Liver (tissue), 8 donors: ENCODE measurements at regions not wholly inside any gene's neighbourhood (a gene's known extent, or its start where the extent isn't known, plus 50 kb on each side); places are given as distances from the start of the nearest gene placed in this dataset.

Experiments used
- DNase-seq: peaks from one replicate; pipeline ENCODE4 v3.0.0-alpha.2; 2017; ENCODE audit warnings: low spot score
- H3K27ac ChIP-seq, 2 donors: one replicate each; pipeline ENCODE4 v1.7.0; 2013; ENCODE audit warnings: inconsistent platforms in 2 of 2, low read length in 2 of 2, control low read depth in 1 of 2, low read depth in 1 of 2, mild to moderate bottlenecking in 1 of 2
- H3K27me3 ChIP-seq, 4 donors: one replicate each; pipeline versions ENCODE4 v1.6.1 to v1.7.0; 2013; ENCODE audit warnings: low read length in 3 of 4, inconsistent platforms in 1 of 4, mild to moderate bottlenecking in 1 of 4, moderate library complexity in 1 of 4; ENCODE audit not compliant: control insufficient read depth in 4 of 4, insufficient read depth in 4 of 4
- H3K36me3 ChIP-seq, 4 donors: one replicate each; pipeline versions ENCODE4 v1.6.1 to v1.7.0; 2013; ENCODE audit warnings: low read length in 3 of 4, mild to moderate bottlenecking in 3 of 4, low read depth in 1 of 4, moderate library complexity in 1 of 4; ENCODE audit not compliant: control insufficient read depth in 4 of 4, insufficient read depth in 3 of 4
- H3K4me1 ChIP-seq, 4 donors: one replicate each; pipeline versions ENCODE4 v1.6.1 to v1.7.0; 2013; ENCODE audit warnings: low read length in 3 of 4, mild to moderate bottlenecking in 3 of 4, moderate library complexity in 1 of 4; ENCODE audit not compliant: control insufficient read depth in 4 of 4, insufficient read depth in 4 of 4
- H3K4me3 ChIP-seq, 3 donors: one replicate each; pipeline versions ENCODE4 v1.6.1 to v1.7.0; 2013; ENCODE audit warnings: low read length in 3 of 3, control low read depth in 1 of 3, low read depth in 1 of 3, mild to moderate bottlenecking in 1 of 3
- H3K9ac ChIP-seq, 2 donors: one replicate each; pipeline ENCODE4 v1.7.0; 2013; ENCODE audit warnings: low read length in 2 of 2, mild to moderate bottlenecking in 2 of 2, moderate library complexity in 2 of 2, control low read depth in 1 of 2, low read depth in 1 of 2
- H3K9me3 ChIP-seq, 4 donors: one replicate each; pipeline versions ENCODE4 v1.6.1 to v1.7.0; 2013; ENCODE audit warnings: low read length in 3 of 4; ENCODE audit not compliant: control insufficient read depth in 4 of 4
- ATF3 ChIP-seq: IDR thresholded peaks from 2 replicates; pipeline ENCODE4 v1.6.1; 2016; ENCODE audit warnings: antibody characterized with exemption
- EGR1 ChIP-seq, 2 donors: IDR thresholded peaks; 2 replicates each; pipeline ENCODE4 v1.6.1; 2016 to 2018; ENCODE audit warnings: antibody characterized with exemption in 2 of 2, low read depth in 2 of 2
- FOXA1 ChIP-seq: IDR thresholded peaks from 2 replicates; pipeline ENCODE4 v1.6.1; 2016; ENCODE audit warnings: antibody characterized with exemption
- FOXA2 ChIP-seq: IDR thresholded peaks from 2 replicates; pipeline ENCODE4 v1.6.1; 2016; ENCODE audit warnings: antibody characterized with exemption
- GABPA ChIP-seq, 2 donors: IDR thresholded peaks in 1 of 2; conservative IDR thresholded peaks in 1 of 2; 2 replicates each; pipeline ENCODE4 v1.6.1; 2016; ENCODE audit warnings: antibody characterized with exemption in 2 of 2, mild to moderate bottlenecking in 1 of 2, moderate library complexity in 1 of 2
- HNF4A ChIP-seq, 2 donors: conservative IDR thresholded peaks; 2 replicates each; pipeline ENCODE4 v1.6.1; 2016; ENCODE audit warnings: antibody characterized with exemption in 2 of 2, mild to moderate bottlenecking in 2 of 2
- HNF4G ChIP-seq: IDR thresholded peaks from 2 replicates; pipeline ENCODE4 v1.6.1; 2016; ENCODE audit warnings: antibody characterized with exemption
- JUND ChIP-seq, 2 donors: IDR thresholded peaks; 2 replicates each; pipeline ENCODE4 v1.6.1; 2016; ENCODE audit warnings: antibody characterized with exemption in 2 of 2
- MAX ChIP-seq: IDR thresholded peaks from 2 replicates; pipeline ENCODE4 v1.6.1; 2016; ENCODE audit warnings: antibody characterized with exemption
- NR2F2 ChIP-seq: IDR thresholded peaks from 2 replicates; pipeline ENCODE4 v1.6.1; 2016; ENCODE audit warnings: antibody characterized with exemption
- RAD21 ChIP-seq, 2 donors: IDR thresholded peaks; 2 replicates each; pipeline ENCODE4 v1.6.1; 2016; ENCODE audit warnings: antibody characterized with exemption in 2 of 2, mild to moderate bottlenecking in 2 of 2
- REST ChIP-seq: IDR thresholded peaks from 2 replicates; pipeline ENCODE4 v1.6.1; 2016; ENCODE audit warnings: antibody characterized with exemption, mild to moderate bottlenecking
- TAF1 ChIP-seq: conservative IDR thresholded peaks from 2 replicates; pipeline ENCODE4 v1.6.1; 2016; ENCODE audit warnings: antibody characterized with exemption, mild to moderate bottlenecking
- YY1 ChIP-seq: IDR thresholded peaks from 2 replicates; pipeline ENCODE4 v1.6.1; 2016; ENCODE audit warnings: antibody characterized with exemption, mild to moderate bottlenecking
- ZBTB33 ChIP-seq: IDR thresholded peaks from 2 replicates; pipeline ENCODE4 v1.6.1; 2016; ENCODE audit warnings: antibody characterized with exemption
- WGBS: extraction: QIAGEN DNeasy Blood & Tissue Kit; methylation state at CpG from one replicate; pipeline ENCODE4 v1.1.7; 2013; 5-methylcytosine and 5-hydroxymethylcytosine counted together
- TF ChIP-seq, protein P1 (sequence below): fragments of 150-350 bp; IDR thresholded peaks from 2 replicates; pipeline ENCODE4 v1.5.1; 2017; ENCODE audit warnings: improper control_type of control experiment, low read depth, low read length; ENCODE audit not compliant: missing input control
- donor health status: healthy.
- donor health status: healthy.
- donor health status: healthy.
- donor health status: healthy.
- donor health status: healthy.

DNA sequence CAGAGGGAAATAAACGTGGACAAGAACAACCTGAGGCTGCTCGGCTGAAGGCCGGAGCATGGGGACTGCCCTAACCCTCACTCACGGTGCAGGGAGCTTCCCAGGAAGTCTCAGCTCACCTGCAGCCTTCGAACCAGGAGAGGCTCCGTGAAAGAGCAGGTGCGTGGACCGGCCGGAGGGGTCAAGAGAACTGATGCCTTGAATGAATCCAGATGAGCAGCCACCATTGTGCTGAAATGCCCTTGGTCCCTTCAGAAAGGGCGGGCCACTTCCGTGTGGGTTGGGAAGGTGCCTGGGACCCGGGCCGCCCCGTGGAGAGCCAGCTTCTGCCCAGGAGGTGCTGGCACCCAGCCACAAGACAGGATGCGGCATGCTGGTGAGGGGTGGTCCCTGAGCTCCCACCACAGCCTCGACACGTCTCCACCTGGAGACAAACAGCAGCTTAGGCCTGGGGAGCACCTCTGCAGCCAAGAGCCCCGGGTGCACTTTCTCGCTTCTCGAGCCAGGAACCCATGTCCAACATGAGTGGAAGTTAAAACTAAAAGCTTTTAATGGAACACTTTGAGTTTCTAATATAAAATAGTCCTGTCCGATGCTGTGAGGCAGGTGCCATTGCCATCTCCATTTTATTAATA lies 83.5 kb downstream of the TTLL2 start:
- Histone ChIP-seq H3K9ac (no peak overlapping the region), H3K36me3 (no peaks in the 10 kb centered on the region), H3K4me1 (no peaks in the 10 kb centered on the region), H3K27ac (no peak overlapping the region), H3K27me3 (no peaks in the 10 kb centered on the region), H3K9me3 (no peaks in the 10 kb centered on the region), H3K4me3 (no peak overlapping the region)
- WGBS, result 81% methylated on average over 19 of the region's 21 CpGs
- TF ChIP-seq FOXA2 (no peak), NR2F2 (no peak), RAD21 (IDR thresholded peaks at IDR 0.05) (no peak), GABPA (IDR thresholded peaks at IDR 0.05 in 1 of 2, conservative IDR thresholded peaks at IDR 0.05 in 1 of 2) (no peak), ZBTB33 (no peak), ATF3 (no peak), MAX (no peak), REST (no peak), JUND (IDR thresholded peaks at IDR 0.05) (no peak), HNF4A (conservative IDR thresholded peaks at IDR 0.05) (no peak), YY1 (no peak), HNF4G (no peak), TAF1 (no peak)
- TF ChIP-seq, protein P1, sequence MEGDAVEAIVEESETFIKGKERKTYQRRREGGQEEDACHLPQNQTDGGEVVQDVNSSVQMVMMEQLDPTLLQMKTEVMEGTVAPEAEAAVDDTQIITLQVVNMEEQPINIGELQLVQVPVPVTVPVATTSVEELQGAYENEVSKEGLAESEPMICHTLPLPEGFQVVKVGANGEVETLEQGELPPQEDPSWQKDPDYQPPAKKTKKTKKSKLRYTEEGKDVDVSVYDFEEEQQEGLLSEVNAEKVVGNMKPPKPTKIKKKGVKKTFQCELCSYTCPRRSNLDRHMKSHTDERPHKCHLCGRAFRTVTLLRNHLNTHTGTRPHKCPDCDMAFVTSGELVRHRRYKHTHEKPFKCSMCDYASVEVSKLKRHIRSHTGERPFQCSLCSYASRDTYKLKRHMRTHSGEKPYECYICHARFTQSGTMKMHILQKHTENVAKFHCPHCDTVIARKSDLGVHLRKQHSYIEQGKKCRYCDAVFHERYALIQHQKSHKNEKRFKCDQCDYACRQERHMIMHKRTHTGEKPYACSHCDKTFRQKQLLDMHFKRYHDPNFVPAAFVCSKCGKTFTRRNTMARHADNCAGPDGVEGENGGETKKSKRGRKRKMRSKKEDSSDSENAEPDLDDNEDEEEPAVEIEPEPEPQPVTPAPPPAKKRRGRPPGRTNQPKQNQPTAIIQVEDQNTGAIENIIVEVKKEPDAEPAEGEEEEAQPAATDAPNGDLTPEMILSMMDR, result no peak
- DNase-seq, result no peak

- Histone ChIP-seq H3K4me1 (no peaks in the 10 kb centered on the region), H3K9ac (no peak overlapping the region), H3K27me3 (no peaks in the 10 kb centered on the region), H3K4me3 (no peak overlapping the region), H3K36me3 (no peaks in the 10 kb centered on the region), H3K27ac (no peak overlapping the region), H3K9me3 (no peaks in the 10 kb centered on the region)
- 97% methylated on average over 11 of the region's 11 CpGs for WGBS
- peak; percentile 21 for DNase-seq
- TF ChIP-seq FOXA1 (no peak), RAD21 (IDR thresholded peaks at IDR 0.05) (no peak), FOXA2 (no peak), ATF3 (no peak), NR2F2 (no peak), REST (no peak), EGR1 (IDR thresholded peaks at IDR 0.05; ENCODE audit: low read depth in 2 of 2) (no peak)
Observed at GRCh38 chr6:167409079-167409478, 84.2 kb downstream of the TTLL2 start.
